Right cardiac atrium (tissue), 5 donors: ENCODE measurements at regions not wholly inside any gene's neighbourhood (a gene's known extent, or its start where the extent isn't known, plus 50 kb on each side); places are given as distances from the start of the nearest gene placed in this dataset.
"Not testable (repeated sequence)": the region's sequence is repeated elsewhere in the genome, so short reads cannot be mapped to it uniquely, and the experiment has no call there.

Experiments used
- ATAC-seq, 2 donors: fragments of 200-7000 bp; cut with Tn5 transposase; one replicate each; pipeline versions ENCODE4 v1.8.0 to v1.9.1; 2020; ENCODE audit warnings: moderate library complexity in 2 of 2, mild to moderate bottlenecking in 1 of 2
- DNase-seq, 3 donors: peaks; one replicate each; pipeline ENCODE4 v3.0.0-alpha.2; 2020
- H3K27ac ChIP-seq: one replicate; pipeline ENCODE4 v1.5.1; 2013; ENCODE audit warnings: mild to moderate bottlenecking, low read length, control low read depth, moderate library complexity
- H3K27me3 ChIP-seq: one replicate; pipeline ENCODE4 v1.6.1; 2013; ENCODE audit not compliant: control insufficient read depth, insufficient read depth
- H3K4me1 ChIP-seq: one replicate; pipeline ENCODE4 v1.6.1; 2013; ENCODE audit warnings: low read length; ENCODE audit not compliant: control insufficient read depth, insufficient read depth
- H3K4me3 ChIP-seq: one replicate; pipeline ENCODE4 v1.5.1; 2013; ENCODE audit warnings: low read length, control low read depth
- H3K9me3 ChIP-seq: one replicate; pipeline ENCODE4 v1.6.1; 2013; ENCODE audit warnings: low read length; ENCODE audit not compliant: control insufficient read depth
- WGBS: extraction: QIAGEN DNeasy Blood & Tissue Kit; methylation state at CpG from one replicate; pipeline ENCODE4 v1.1.7; 2013; 5-methylcytosine and 5-hydroxymethylcytosine counted together
- intact Hi-C, 4 donors: fragments of 100-400 bp; cut with DNase I; formaldehyde crosslinking; loops; one replicate each; pipeline versions ENCODE4 v1.11.0 to v1.14.0; 2022 to 2023
- donor health status: healthy with polysubstance abuse.
- donor health status: DM: no; HTN: yes; CAD: no.
- donor health status: DM: no; HTN: no; CAD: no.
- donor health status: DM: no; HTN: yes; CAD: no; lungs with severe emphysema.
- donor health status: DM: yes; HTN: yes; CAD: no.

GRCh38 chrX:65971151-65971550, 68.7 kb downstream of the VSIG4 start:
- WGBS = 23% methylated on average over 16 of the region's 16 CpGs
- H3K27ac ChIP-seq = no peak overlapping the region
- H3K9me3 ChIP-seq = no peaks in the 10 kb centered on the region
- peak in 2 of 3 donors; percentile 28 to 35 for DNase-seq
- intact Hi-C loops = no loop called here
- H3K4me3 ChIP-seq = no peak overlapping the region
- no peaks in the 10 kb centered on the region for H3K4me1 ChIP-seq
- ATAC-seq = peak in 1 of 2 donors; percentile 28
- no peaks in the 10 kb centered on the region for H3K27me3 ChIP-seq

- DNase-seq, H3K9me3 ChIP-seq, H3K27me3 ChIP-seq, H3K4me3 ChIP-seq, intact Hi-C loops, ATAC-seq, H3K27ac ChIP-seq, H3K4me1 ChIP-seq: not testable (repeated sequence)
- 97% methylated on average over 3 of the region's 3 CpGs for WGBS
Observed at GRCh38 chrX:65967159-65967558, 72.7 kb downstream of the VSIG4 start.

- H3K27me3 ChIP-seq = no peaks in the 10 kb centered on the region
- H3K4me3 ChIP-seq = no peak overlapping the region
- DNase-seq (no peak), ATAC-seq (no peak)
- 90% methylated on average over 2 of the region's 2 CpGs for WGBS
- H3K27ac ChIP-seq = no peak overlapping the region
- intact Hi-C loops = no loop called here
- no peaks in the 10 kb centered on the region for H3K9me3 ChIP-seq
- no peaks in the 10 kb centered on the region for H3K4me1 ChIP-seq
Observed at GRCh38 chrX:65961714-65962113, 78.2 kb downstream of the VSIG4 start.

- 82% methylated on average over 1 of the region's 1 CpG for WGBS
Observed at GRCh38 chrX:65948103-65948502, 91.8 kb downstream of the VSIG4 start.

GRCh38 chrX:65941775-65942174, 98.1 kb downstream of the VSIG4 start:
- ATAC-seq (no peak), DNase-seq (no peak)
- no peaks in the 10 kb centered on the region for H3K4me1 ChIP-seq
- 54% methylated on average over 1 of the region's 1 CpG for WGBS
- no peaks in the 10 kb centered on the region for H3K9me3 ChIP-seq
- intact Hi-C loops = no loop called here
- H3K27ac ChIP-seq = no peak overlapping the region
- no peak overlapping the region for H3K4me3 ChIP-seq
- no peaks in the 10 kb centered on the region for H3K27me3 ChIP-seq

More at GRCh38 chrX:65948103-65948502, 91.8 kb downstream of the VSIG4 start:
- DNase-seq = no peak
- H3K4me1 ChIP-seq = no peaks in the 10 kb centered on the region
- no peaks in the 10 kb centered on the region for H3K27me3 ChIP-seq
- H3K9me3 ChIP-seq = no peaks in the 10 kb centered on the region
- H3K4me3 ChIP-seq = no peak overlapping the region
- no peak for ATAC-seq
- intact Hi-C loops = no loop called here
- no peak overlapping the region for H3K27ac ChIP-seq

- 97% methylated on average over 2 of the region's 2 CpGs for WGBS
- Histone ChIP-seq H3K4me1 (no peaks in the 10 kb centered on the region), H3K4me3 (no peak overlapping the region), H3K27ac (no peak overlapping the region), H3K27me3 (no peaks in the 10 kb centered on the region), H3K9me3 (no peaks in the 10 kb centered on the region)
- intact Hi-C loops = no loop called here
- no peak for DNase-seq
- no peak for ATAC-seq
Observed at GRCh38 chrX:65933085-65933589, 106.7 kb downstream of the VSIG4 start.

GRCh38 chrX:65932173-65933084, 107.5 kb downstream of the VSIG4 start:
- no peak overlapping the region for H3K27ac ChIP-seq
- no peaks in the 10 kb centered on the region for H3K9me3 ChIP-seq
- WGBS = 89% methylated on average over 10 of the region's 10 CpGs
- DNase-seq (no peak), ATAC-seq (no peak)
- no peak overlapping the region for H3K4me3 ChIP-seq
- H3K27me3 ChIP-seq = no peaks in the 10 kb centered on the region
- H3K4me1 ChIP-seq = no peaks in the 10 kb centered on the region
- intact Hi-C loops = no loop called here

- Histone ChIP-seq H3K27ac (no peak overlapping the region), H3K9me3 (no peaks in the 10 kb centered on the region), H3K4me3 (no peak overlapping the region), H3K4me1 (no peaks in the 10 kb centered on the region), H3K27me3 (no peaks in the 10 kb centered on the region)
- intact Hi-C loops = no loop called here
- ATAC-seq = no peak
- DNase-seq = no peak
- 49% methylated on average over 5 of the region's 5 CpGs for WGBS
Observed at GRCh38 chrX:65928522-65928921, 111.4 kb downstream of the VSIG4 start.

- H3K4me1 ChIP-seq, H3K27me3 ChIP-seq, intact Hi-C loops, ATAC-seq, H3K4me3 ChIP-seq, H3K9me3 ChIP-seq, DNase-seq, H3K27ac ChIP-seq: not testable (repeated sequence)
- WGBS = 79% methylated on average over 3 of the region's 3 CpGs
Observed at GRCh38 chrX:65927386-65927785, 112.5 kb downstream of the VSIG4 start.

GRCh38 chrX:65926095-65927019, 113.5 kb downstream of the VSIG4 start:
- Histone ChIP-seq H3K27ac (no peak overlapping the region), H3K9me3 (no peaks in the 10 kb centered on the region), H3K4me1 (no peaks in the 10 kb centered on the region), H3K4me3 (no peak overlapping the region), H3K27me3 (no peaks in the 10 kb centered on the region)
- ATAC-seq (no peak), DNase-seq (no peak)
- intact Hi-C loops = no loop called here
- WGBS = 58% methylated on average over 5 of the region's 5 CpGs

- Histone ChIP-seq H3K9me3 (no peaks in the 10 kb centered on the region), H3K4me3 (no peak overlapping the region), H3K27me3 (no peaks in the 10 kb centered on the region), H3K27ac (no peak overlapping the region), H3K4me1 (no peaks in the 10 kb centered on the region)
- 86% methylated on average over 3 of the region's 3 CpGs for WGBS
- ATAC-seq (no peak), DNase-seq (no peak)
- intact Hi-C loops = no loop called here
Observed at GRCh38 chrX:65925592-65925991, 114.3 kb downstream of the VSIG4 start.
